ENCODE measurements at regions not wholly inside any gene's neighbourhood (a gene's known extent, or its start where the extent isn't known, plus 50 kb on each side); places are given as distances from the start of the nearest gene placed in this dataset.
"Not testable (repeated sequence)": the region's sequence is repeated elsewhere in the genome, so short reads cannot be mapped to it uniquely, and the experiment has no call there.

DNA sequence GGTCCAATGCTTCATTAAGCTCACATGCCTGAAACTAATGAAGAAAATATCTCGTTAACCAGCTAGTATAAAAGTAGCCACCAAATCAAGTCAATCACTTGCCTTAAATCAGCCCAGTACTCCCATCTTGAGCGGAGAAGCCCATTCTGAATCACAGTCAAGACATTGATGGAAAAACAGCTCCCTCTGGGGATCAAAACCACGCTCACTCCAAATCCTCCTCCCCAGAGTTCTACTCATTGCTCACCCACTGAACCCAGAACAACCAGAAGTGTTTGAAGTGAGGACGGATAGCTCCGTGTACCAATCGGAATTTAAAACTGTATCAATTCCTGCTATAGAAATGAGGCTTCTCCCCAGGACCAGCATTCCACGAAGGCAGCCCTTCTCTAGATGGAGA lies 163.3 kb downstream of the UNC93B1 start:
- not testable (repeated sequence) for H3K79me2 ChIP-seq; H3K4me1 ChIP-seq; H3K27me3 ChIP-seq (ENCODE audit: control insufficient read depth, insufficient read depth, low read length); H3K4me2 ChIP-seq (ENCODE audit: low read length); H2AFZ ChIP-seq; H3K9ac ChIP-seq; H3K36me3 ChIP-seq (ENCODE audit: control insufficient read depth, insufficient read depth, low read length); H3K27ac ChIP-seq; H3K4me3 ChIP-seq (ENCODE audit: low read depth, low read length); H3K9me3 ChIP-seq (ENCODE audit: control insufficient read depth, low read length)

DNA sequence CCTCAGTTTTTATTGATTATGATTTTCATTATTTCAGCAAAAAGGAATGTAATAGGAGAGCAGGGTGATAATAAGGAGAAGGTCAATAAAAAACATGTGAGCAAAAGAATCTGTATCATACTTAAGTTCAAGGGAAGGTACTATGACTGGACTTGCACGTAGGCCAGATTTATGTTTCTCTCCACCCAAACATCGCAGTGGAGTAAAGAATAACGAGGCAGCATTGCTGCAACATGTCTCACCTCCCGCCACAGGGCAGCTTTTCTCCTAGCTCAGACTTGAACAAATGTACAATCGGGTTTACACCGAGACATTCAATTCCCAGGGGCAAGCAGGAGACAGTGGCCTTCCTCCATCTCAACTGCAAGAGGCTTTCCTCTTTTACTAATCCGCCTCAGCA lies 155.7 kb upstream of the ALDH3B2 start:
- not testable (repeated sequence) for H3K4me1 ChIP-seq; H3K36me3 ChIP-seq (ENCODE audit: control insufficient read depth, insufficient read depth, low read length); H3K9me3 ChIP-seq (ENCODE audit: control insufficient read depth, low read length); H3K27me3 ChIP-seq (ENCODE audit: control insufficient read depth, insufficient read depth, low read length); H2AFZ ChIP-seq; H3K4me3 ChIP-seq (ENCODE audit: low read depth, low read length); H3K27ac ChIP-seq; H3K4me2 ChIP-seq (ENCODE audit: low read length); H3K9ac ChIP-seq; H3K79me2 ChIP-seq

DNA sequence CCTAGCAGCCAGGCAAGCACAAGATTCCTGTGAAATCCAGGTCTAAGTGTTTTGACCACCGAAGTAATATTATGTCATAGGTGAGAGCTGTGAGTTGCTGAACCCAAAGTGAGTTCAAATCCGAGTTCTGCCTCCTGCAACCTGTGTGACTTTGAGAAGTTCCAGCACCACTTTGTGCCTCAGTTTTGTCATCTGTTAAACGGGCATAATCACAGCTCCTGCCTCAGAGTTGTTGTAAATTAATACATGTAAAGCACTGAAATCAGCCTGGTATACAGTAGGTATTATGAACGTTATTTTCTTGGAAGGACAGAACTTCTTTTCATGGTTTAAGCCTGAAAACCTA lies 152.5 kb upstream of the ALDH3B2 start:
- peak overlapping the region; percentile 29 for H3K27ac ChIP-seq
- not testable (repeated sequence) for H3K79me2 ChIP-seq; H3K36me3 ChIP-seq (ENCODE audit: control insufficient read depth, insufficient read depth, low read length)

DNA sequence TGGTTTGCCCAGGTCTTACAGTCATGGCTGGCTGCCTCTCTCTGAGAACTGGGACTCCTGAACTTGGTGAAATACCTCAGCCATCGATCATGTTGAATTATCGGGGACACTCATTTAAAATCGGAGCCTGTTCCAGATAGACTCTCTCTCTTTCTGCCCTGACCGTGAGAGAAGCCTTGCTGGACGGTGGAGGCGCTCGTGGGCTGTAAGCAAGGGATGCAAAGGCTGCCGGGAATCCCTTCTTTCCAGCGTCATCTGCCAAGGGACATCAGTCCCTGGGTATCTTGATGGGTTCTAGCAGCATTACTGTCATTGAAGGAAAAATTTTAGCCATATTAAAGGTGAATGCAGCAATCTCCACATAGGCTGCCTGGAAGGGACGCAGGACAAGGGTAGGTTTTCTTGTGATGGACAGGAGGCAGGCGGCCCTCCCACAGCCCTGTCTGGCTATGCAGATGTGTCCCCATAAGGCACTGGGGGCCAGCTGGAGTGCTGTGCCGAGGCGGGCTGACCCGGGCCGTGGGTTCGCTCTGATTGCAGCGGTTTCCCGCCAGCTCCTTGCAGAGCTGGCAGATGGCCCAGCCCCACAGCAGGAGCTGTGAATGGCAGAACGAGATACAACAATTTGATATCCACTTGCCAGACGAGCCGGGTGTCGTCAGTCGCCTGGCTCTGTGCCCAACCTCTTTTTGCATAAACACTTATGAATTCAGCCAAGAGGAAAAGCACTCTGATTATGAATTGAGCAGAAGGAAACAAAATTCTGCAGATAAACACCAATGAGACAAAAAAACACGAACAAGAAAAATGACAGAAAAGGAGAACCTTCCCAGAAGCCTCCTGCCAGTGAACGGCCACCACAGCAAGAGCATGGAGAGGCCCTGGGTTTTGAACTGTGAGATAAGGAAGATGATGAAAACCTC lies 151.9 kb upstream of the ALDH3B2 start:
- H3K4me2 ChIP-seq (ENCODE audit: low read length); H3K4me3 ChIP-seq (ENCODE audit: low read depth, low read length); H3K9ac ChIP-seq; H3K4me1 ChIP-seq; H3K36me3 ChIP-seq (ENCODE audit: control insufficient read depth, insufficient read depth, low read length); H3K27me3 ChIP-seq (ENCODE audit: control insufficient read depth, insufficient read depth, low read length); H3K79me2 ChIP-seq; H3K9me3 ChIP-seq (ENCODE audit: control insufficient read depth, low read length): not testable (repeated sequence)
- peak overlapping the region; percentile 29 for H2AFZ ChIP-seq
- TF ChIP-seq, protein P1, sequence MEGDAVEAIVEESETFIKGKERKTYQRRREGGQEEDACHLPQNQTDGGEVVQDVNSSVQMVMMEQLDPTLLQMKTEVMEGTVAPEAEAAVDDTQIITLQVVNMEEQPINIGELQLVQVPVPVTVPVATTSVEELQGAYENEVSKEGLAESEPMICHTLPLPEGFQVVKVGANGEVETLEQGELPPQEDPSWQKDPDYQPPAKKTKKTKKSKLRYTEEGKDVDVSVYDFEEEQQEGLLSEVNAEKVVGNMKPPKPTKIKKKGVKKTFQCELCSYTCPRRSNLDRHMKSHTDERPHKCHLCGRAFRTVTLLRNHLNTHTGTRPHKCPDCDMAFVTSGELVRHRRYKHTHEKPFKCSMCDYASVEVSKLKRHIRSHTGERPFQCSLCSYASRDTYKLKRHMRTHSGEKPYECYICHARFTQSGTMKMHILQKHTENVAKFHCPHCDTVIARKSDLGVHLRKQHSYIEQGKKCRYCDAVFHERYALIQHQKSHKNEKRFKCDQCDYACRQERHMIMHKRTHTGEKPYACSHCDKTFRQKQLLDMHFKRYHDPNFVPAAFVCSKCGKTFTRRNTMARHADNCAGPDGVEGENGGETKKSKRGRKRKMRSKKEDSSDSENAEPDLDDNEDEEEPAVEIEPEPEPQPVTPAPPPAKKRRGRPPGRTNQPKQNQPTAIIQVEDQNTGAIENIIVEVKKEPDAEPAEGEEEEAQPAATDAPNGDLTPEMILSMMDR (IDR thresholded peaks at IDR 0.05): peak; percentile 14
- peak overlapping the region; percentile 47 for H3K27ac ChIP-seq

More for the DNA sequence above, 152.5 kb upstream of the ALDH3B2 start:
- H3K4me1 ChIP-seq; H3K9ac ChIP-seq; H2AFZ ChIP-seq; H3K4me3 ChIP-seq (ENCODE audit: low read depth, low read length); H3K27me3 ChIP-seq (ENCODE audit: control insufficient read depth, insufficient read depth, low read length); H3K9me3 ChIP-seq (ENCODE audit: control insufficient read depth, low read length); H3K4me2 ChIP-seq (ENCODE audit: low read length): not testable (repeated sequence)

DNA sequence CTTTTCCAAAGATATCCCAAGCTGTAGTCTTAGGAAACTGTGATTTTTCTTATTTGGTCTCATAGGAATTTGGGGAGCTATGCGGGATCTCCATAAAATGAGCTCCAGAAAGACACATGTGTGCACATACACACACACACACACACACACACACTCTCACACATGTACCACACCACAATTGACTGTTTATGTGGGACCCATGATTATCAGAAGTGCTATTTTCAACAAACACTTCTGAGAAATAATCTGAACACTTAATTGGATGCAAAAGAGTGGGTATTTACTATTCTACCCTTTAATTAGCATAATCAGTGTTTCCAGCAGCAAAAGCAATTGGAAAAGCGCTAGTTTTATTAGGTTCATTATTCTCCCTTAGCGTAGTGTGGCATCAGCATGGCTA lies 150.4 kb upstream of the ALDH3B2 start:
- not testable (repeated sequence) for H2AFZ ChIP-seq; H3K9ac ChIP-seq; H3K36me3 ChIP-seq (ENCODE audit: control insufficient read depth, insufficient read depth, low read length); H3K4me3 ChIP-seq (ENCODE audit: low read depth, low read length); H3K79me2 ChIP-seq; H3K4me2 ChIP-seq (ENCODE audit: low read length); H3K4me1 ChIP-seq; H3K9me3 ChIP-seq (ENCODE audit: control insufficient read depth, low read length); H3K27ac ChIP-seq; H3K27me3 ChIP-seq (ENCODE audit: control insufficient read depth, insufficient read depth, low read length)

DNA sequence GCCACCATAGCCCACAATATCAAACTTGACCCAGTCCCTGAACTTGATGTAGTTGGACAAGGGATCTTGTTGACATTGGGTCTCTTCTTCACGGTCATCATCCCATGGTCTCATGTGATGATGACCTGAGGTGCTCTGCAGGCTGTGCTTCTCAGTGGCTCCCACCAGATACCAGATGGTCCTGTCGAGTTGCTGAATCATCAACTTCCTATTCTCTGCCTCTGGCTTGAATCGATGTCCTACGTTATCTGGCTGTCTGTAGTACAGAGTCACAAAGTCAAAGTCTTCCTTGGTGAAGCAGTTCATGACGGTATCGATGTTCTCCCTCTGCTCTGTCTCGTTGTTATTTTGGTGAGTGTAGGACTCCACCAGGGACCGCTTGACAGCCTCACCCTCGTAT lies 145.7 kb upstream of the ALDH3B2 start:
- no peaks in the 10 kb centered on the region for H3K4me1 ChIP-seq
- H3K9me3 ChIP-seq (ENCODE audit: control insufficient read depth, low read length): no peaks in the 10 kb centered on the region
- TF ChIP-seq, protein P1 (IDR thresholded peaks at IDR 0.05): no peak
- no peaks in the 10 kb centered on the region for H3K79me2 ChIP-seq
- H2AFZ ChIP-seq: no peak overlapping the region
- no peak overlapping the region for H3K4me3 ChIP-seq (ENCODE audit: low read depth, low read length)
- no peak overlapping the region for H3K9ac ChIP-seq
- no peaks in the 10 kb centered on the region for H3K36me3 ChIP-seq (ENCODE audit: control insufficient read depth, insufficient read depth, low read length)
- no peaks in the 10 kb centered on the region for H3K27me3 ChIP-seq (ENCODE audit: control insufficient read depth, insufficient read depth, low read length)
- H3K27ac ChIP-seq: no peak overlapping the region
- no peak overlapping the region for H3K4me2 ChIP-seq (ENCODE audit: low read length)

DNA sequence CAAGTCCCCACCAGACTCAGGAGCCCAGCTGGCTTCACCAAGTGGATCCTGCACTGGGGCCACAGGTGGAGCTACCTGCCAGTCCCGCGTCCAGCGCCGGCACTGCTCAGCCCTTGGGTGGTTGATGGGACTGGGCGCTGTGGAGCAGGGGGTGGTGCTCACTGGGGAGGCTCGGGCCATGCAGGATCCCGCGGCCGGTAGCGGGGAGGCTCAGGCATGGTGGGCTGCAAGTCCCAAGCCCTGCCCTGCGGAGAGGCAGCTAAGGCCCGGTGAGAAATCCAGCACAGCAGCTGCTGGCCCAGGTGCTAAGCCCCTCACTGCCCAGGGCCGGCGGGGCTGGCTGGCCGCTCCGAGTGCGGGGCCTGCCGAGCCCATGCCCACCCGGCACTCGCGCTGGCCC lies 143.1 kb upstream of the ALDH3B2 start:
- H2AFZ ChIP-seq; H3K4me3 ChIP-seq (ENCODE audit: low read depth, low read length); H3K27ac ChIP-seq; H3K4me1 ChIP-seq; H3K27me3 ChIP-seq (ENCODE audit: control insufficient read depth, insufficient read depth, low read length); H3K9ac ChIP-seq; H3K4me2 ChIP-seq (ENCODE audit: low read length); H3K9me3 ChIP-seq (ENCODE audit: control insufficient read depth, low read length); H3K36me3 ChIP-seq (ENCODE audit: control insufficient read depth, insufficient read depth, low read length); H3K79me2 ChIP-seq: not testable (repeated sequence)

DNA sequence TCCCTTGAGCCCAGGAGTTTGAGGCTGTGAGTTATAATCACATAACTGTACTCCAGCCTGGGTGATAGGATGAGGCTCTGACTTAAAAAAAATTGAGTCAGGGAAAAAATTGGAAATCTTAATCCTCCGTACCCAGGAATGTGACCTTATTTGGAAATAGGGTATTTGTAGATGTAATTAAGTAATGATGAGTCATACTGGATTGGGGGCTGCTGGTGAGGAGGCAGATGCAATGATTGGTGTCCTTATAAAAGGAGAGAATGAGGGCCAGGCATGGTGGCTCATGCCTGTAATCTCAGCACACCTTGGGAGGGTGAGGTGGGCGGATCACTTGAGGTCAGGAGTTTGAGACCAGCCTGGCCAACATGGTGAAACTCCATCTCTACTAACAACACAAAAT lies 134.9 kb upstream of the ALDH3B2 start:
- not testable (repeated sequence) for H3K9ac ChIP-seq; H3K4me3 ChIP-seq (ENCODE audit: low read depth, low read length); H2AFZ ChIP-seq; H3K4me1 ChIP-seq; H3K4me2 ChIP-seq (ENCODE audit: low read length); H3K36me3 ChIP-seq (ENCODE audit: control insufficient read depth, insufficient read depth, low read length); H3K79me2 ChIP-seq; H3K9me3 ChIP-seq (ENCODE audit: control insufficient read depth, low read length); H3K27me3 ChIP-seq (ENCODE audit: control insufficient read depth, insufficient read depth, low read length); H3K27ac ChIP-seq

DNA sequence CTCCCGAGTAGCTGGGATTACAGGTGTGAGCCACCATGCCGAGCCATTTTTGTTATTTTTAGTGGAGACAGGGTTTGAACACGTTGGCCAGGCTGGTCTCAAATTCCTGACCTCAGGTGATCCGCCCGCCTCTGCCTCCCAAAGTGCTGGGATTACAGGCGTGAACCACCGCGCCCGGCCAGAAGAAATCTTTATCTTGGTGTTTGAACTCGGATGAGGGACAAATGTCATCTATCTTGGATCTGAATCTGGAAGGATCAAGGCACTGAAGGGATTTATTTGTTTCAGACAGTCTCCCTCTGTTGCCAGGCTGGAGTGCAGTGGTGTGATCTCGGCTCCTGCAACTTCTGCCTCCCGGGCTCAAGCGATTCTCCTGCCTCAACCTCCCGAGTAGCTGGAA lies 133.5 kb upstream of the ALDH3B2 start:
- not testable (repeated sequence) for H3K4me1 ChIP-seq; H3K36me3 ChIP-seq (ENCODE audit: control insufficient read depth, insufficient read depth, low read length); H3K27me3 ChIP-seq (ENCODE audit: control insufficient read depth, insufficient read depth, low read length); H2AFZ ChIP-seq; H3K4me2 ChIP-seq (ENCODE audit: low read length); H3K4me3 ChIP-seq (ENCODE audit: low read depth, low read length); H3K9me3 ChIP-seq (ENCODE audit: control insufficient read depth, low read length); H3K9ac ChIP-seq; H3K79me2 ChIP-seq; H3K27ac ChIP-seq

Measured in parathyroid adenoma (tissue), 2 donors.